Thyroid gland (tissue), 4 donors: ENCODE measurements at regions not wholly inside any gene's neighbourhood (a gene's known extent, or its start where the extent isn't known, plus 50 kb on each side); places are given as distances from the start of the nearest gene placed in this dataset.

Source experiments
- CTCF ChIP-seq, 6 experiments: fragments of 200-600 bp in 3 of 6; fragments of 450-650 bp in 3 of 6; sonication (generic) in 3 of 6; IDR thresholded peaks; one replicate each; pipeline ENCODE4 v1.5.1; 2016 to 2019; ENCODE audit warnings: antibody characterized with exemption in 6 of 6, mild to moderate bottlenecking in 2 of 6, inconsistent platforms in 1 of 6, moderate library complexity in 1 of 6
- POLR2A ChIP-seq, 2 donors: fragments of 450-650 bp; IDR thresholded peaks; one replicate each; pipeline ENCODE4 v1.6.1; 2017; ENCODE audit warnings: antibody characterized with exemption in 2 of 2, mild to moderate bottlenecking in 2 of 2, moderate library complexity in 1 of 2

GRCh38 chr10:20616918-20617810 is 279.9 kb downstream of the NEBL start:
- TF ChIP-seq POLR2A (IDR thresholded peaks at IDR 0.05) (no peak), CTCF (IDR thresholded peaks at IDR 0.05) (no peak)
